ENCODE measurements at regions not wholly inside any gene's neighbourhood (a gene's known extent, or its start where the extent isn't known, plus 50 kb on each side); places are given as distances from the start of the nearest gene placed in this dataset.
"Not testable (repeated sequence)": the region's sequence is repeated elsewhere in the genome, so short reads cannot be mapped to it uniquely, and the experiment has no call there.

DNA sequence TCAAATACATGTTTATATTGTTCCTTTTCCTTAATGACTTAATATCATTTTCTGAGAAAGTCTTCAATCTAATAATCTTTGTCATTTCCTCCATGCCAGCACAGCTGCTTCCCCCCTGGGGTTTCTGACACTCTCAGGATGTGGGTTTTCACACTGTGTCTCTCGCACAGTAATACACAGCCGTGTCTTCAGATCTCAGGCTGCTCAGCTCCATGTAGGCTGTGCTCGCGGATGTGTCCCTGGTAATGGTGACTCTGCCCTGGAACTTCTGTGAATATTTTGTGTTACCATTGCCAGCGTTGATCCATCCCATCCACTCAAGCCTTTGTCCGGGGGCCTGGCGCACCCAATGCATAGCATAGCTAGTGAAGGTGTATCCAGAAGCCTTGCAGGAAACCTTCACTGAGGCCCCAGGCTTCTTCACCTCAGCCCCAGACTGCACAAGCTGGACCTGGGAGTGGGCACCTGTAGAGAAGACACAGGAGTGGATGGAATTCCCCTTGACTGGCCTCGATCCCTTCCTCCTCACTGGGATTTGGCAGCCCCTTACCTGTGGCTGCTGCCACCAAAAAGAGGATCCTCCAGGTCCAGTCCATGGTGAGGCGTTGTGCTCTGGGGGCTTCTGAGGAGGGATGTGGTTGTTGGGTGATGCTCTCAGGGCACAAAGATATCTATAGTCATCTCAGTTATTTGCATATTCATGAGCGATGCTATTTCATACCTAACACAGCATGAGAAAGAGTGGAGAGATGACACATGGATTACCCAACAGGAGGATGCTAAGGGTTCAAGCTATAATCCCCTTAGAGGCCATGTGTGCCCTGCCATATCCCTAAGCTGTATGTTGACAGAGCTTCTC lies 478.8 kb downstream of the TMEM121 start:
- not testable (repeated sequence) for H3K27me3 ChIP-seq (ENCODE audit: control insufficient read depth, insufficient read depth, low read length); H3K9ac ChIP-seq (ENCODE audit: low read depth, low read length); H3K27ac ChIP-seq (ENCODE audit: low read depth, low read length); H3K4me1 ChIP-seq (ENCODE audit: control insufficient read depth, insufficient read depth, low read length); H3K4me3 ChIP-seq (ENCODE audit: low read depth, low read length); H3K36me3 ChIP-seq (ENCODE audit: control insufficient read depth, insufficient read depth, low read length)
- peaks cover 62% of the 10 kb centered on the region for H3K9me3 ChIP-seq (ENCODE audit: control insufficient read depth, insufficient read depth, low read length)

DNA sequence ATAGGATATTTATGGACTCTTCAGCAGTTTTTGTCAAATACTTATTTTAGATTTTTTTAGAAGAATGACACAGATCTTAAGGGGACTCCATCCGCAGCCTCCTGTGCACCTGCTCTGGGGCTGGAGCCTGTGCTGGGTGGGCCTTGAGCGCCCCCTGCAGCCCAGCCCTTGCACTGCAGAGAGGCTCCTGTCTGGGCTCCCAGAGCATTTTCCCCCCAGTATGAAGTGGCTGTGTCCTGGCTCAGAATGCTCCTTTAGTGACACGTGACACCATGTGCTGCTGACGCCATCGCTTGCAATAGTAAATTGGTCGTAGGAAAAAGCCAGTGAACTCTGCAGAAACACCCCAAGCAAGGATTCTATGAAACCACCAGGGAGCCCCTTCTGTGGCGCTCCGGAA lies 479.7 kb downstream of the TMEM121 start:
- not testable (repeated sequence) for H3K9ac ChIP-seq (ENCODE audit: low read depth, low read length); H3K36me3 ChIP-seq (ENCODE audit: control insufficient read depth, insufficient read depth, low read length); H3K27ac ChIP-seq (ENCODE audit: low read depth, low read length); H3K4me3 ChIP-seq (ENCODE audit: low read depth, low read length); H3K4me1 ChIP-seq (ENCODE audit: control insufficient read depth, insufficient read depth, low read length); H3K27me3 ChIP-seq (ENCODE audit: control insufficient read depth, insufficient read depth, low read length)
- peaks cover 64% of the 10 kb centered on the region for H3K9me3 ChIP-seq (ENCODE audit: control insufficient read depth, insufficient read depth, low read length)

DNA sequence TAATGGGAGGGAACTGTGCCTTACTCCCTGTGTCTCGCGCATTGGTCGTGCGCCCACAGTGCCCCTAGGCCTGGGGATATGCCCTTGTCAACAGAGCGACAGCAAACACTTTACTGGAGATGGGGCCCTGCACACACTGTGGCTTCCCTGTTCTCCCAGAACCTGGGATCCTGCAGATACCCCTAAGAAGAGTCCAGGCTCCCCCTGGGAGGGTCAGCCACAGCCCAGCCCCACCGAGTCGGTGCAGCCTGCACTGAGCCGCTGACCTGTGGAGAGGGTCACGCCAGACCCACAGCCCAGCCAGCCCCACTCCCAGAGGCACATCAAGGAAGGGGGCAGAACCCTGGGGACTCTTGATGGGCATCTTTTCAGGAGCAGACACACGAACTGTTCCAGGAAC lies 480.3 kb downstream of the TMEM121 start:
- peaks cover 65% of the 10 kb centered on the region for H3K9me3 ChIP-seq (ENCODE audit: control insufficient read depth, insufficient read depth, low read length)
- H3K36me3 ChIP-seq (ENCODE audit: control insufficient read depth, insufficient read depth, low read length); H3K27ac ChIP-seq (ENCODE audit: low read depth, low read length); H3K9ac ChIP-seq (ENCODE audit: low read depth, low read length); H3K4me3 ChIP-seq (ENCODE audit: low read depth, low read length); H3K4me1 ChIP-seq (ENCODE audit: control insufficient read depth, insufficient read depth, low read length); H3K27me3 ChIP-seq (ENCODE audit: control insufficient read depth, insufficient read depth, low read length): not testable (repeated sequence)

DNA sequence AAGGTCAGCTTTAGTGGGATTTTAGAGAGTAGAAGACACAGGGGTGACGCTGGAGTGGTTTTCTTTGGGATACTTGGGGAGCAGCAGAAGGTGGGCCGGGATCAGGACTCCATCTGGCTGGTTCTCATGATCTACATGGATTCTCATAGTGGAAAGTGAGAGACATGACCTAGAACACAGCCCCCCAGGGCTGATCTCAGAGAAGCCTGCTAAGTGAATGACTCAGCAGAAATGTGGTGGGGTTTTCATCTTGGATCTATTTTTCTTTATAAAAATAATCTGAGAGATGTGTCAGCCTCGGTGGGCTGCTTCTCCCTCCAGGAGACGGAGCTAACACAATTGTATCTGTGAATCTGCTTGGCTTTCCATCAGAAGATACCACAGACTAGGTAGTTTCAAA lies 484.4 kb downstream of the TMEM121 start:
- H3K9ac ChIP-seq (ENCODE audit: low read depth, low read length), result no peak overlapping the region
- no peaks in the 10 kb centered on the region for H3K27me3 ChIP-seq (ENCODE audit: control insufficient read depth, insufficient read depth, low read length)
- H3K9me3 ChIP-seq (ENCODE audit: control insufficient read depth, insufficient read depth, low read length), result peaks cover 61% of the 10 kb centered on the region
- no peaks in the 10 kb centered on the region for H3K36me3 ChIP-seq (ENCODE audit: control insufficient read depth, insufficient read depth, low read length)
- H3K27ac ChIP-seq (ENCODE audit: low read depth, low read length), result no peak overlapping the region
- no peak overlapping the region for H3K4me3 ChIP-seq (ENCODE audit: low read depth, low read length)
- no peaks in the 10 kb centered on the region for H3K4me1 ChIP-seq (ENCODE audit: control insufficient read depth, insufficient read depth, low read length)

DNA sequence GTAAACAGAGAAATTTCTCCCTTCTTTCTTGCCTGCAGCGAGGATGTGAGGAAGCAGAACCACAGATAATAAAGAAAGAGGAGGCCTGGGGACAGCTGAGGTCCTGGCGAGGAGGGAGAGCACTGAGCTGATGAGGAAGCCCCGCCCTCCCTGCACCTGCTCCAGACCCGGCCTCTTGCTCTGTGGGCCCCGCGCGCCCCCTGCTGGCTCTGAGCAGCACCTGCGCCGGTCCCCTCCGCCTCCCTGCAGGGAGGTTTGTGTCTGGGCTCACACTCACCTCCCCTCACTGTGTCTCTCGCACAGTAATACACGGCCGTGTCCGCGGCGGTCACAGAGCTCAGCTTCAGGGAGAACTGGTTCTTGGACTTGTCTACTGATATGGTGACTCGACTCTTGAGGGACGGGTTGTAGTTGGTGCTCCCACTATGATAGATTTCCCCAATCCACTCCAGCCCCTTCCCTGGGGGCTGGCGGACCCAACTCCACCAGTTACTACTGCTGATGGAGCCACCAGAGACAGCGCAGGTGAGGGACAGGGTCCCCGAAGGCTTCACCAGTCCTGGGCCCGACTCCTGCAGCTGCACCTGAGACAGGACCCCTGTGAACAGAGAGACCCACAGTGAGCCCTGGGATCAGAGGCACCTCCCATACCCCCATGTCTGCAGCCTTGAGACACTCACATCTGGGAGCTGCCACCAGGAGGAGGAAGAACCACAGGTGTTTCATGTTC lies 485.4 kb downstream of the TMEM121 start:
- H3K27me3 ChIP-seq (ENCODE audit: control insufficient read depth, insufficient read depth, low read length); H3K4me1 ChIP-seq (ENCODE audit: control insufficient read depth, insufficient read depth, low read length); H3K4me3 ChIP-seq (ENCODE audit: low read depth, low read length); H3K9ac ChIP-seq (ENCODE audit: low read depth, low read length); H3K27ac ChIP-seq (ENCODE audit: low read depth, low read length); H3K36me3 ChIP-seq (ENCODE audit: control insufficient read depth, insufficient read depth, low read length): not testable (repeated sequence)
- peaks cover 70% of the 10 kb centered on the region for H3K9me3 ChIP-seq (ENCODE audit: control insufficient read depth, insufficient read depth, low read length)

DNA sequence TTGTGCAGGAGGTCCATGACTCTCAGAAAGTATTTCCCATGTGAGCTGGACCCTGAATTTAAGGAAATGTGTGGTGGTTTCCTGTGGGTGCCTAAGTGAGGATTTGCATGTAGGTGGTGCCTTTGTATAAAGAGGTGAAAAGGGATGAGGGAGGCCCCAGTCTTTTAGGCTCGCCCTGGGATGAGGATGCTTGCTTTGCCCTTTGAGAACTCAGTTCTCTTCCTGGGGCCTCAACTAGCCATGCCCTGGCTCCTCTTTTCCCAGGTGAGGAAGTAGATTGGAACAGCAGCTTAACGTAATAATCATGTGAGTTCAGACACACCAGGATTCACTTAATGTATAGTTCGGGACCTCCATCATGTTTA lies 486.0 kb downstream of the TMEM121 start:
- H3K36me3 ChIP-seq (ENCODE audit: control insufficient read depth, insufficient read depth, low read length); H3K27me3 ChIP-seq (ENCODE audit: control insufficient read depth, insufficient read depth, low read length); H3K27ac ChIP-seq (ENCODE audit: low read depth, low read length); H3K4me1 ChIP-seq (ENCODE audit: control insufficient read depth, insufficient read depth, low read length); H3K4me3 ChIP-seq (ENCODE audit: low read depth, low read length); H3K9ac ChIP-seq (ENCODE audit: low read depth, low read length): not testable (repeated sequence)
- H3K9me3 ChIP-seq (ENCODE audit: control insufficient read depth, insufficient read depth, low read length), result peaks cover 72% of the 10 kb centered on the region

DNA sequence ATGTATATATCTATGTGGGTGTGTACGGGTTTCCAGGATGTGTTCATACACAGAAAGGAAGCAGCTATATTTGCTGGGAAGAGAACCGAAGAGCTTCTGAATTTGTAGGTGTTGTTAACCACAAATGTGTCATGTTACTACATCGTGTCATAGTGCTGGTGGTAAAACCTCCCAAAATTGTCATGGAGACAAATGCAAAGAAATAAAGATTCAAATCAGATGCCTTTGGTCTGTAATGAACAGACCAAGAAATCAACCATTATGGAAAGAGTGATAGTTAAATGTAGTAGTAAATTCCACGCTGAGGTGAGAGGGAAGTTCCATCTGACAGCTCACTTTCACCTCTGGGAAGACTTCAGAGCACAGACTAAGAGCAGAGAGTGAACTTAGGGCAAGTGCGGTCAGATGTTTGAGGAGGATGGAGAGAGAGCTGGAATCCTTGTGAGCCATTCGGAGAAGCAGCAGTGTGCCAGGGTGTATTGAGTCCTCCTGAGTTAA lies 487.5 kb downstream of the TMEM121 start:
- H3K4me1 ChIP-seq (ENCODE audit: control insufficient read depth, insufficient read depth, low read length), result no peaks in the 10 kb centered on the region

DNA sequence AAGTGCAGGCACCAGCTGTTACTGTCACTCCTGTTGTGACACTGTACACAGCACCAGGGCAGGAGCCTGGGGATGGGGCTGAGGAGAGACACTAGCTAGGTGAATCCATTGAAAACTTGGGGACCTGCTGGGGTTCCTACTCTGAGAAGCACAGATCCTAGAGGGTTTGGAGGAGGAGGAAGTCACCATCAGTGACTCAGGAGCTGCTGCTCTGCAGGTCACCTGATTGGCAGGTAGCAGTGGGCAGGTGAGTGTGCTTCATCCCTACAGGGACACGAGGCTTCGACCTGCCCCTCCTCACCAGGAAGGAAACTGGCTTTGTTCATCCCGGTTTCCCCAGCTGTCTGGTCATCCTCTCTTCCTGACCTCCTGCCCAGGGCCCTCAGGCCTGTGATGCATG lies 491.6 kb downstream of the TMEM121 start:
- H3K4me1 ChIP-seq (ENCODE audit: control insufficient read depth, insufficient read depth, low read length); H3K36me3 ChIP-seq (ENCODE audit: control insufficient read depth, insufficient read depth, low read length); H3K4me3 ChIP-seq (ENCODE audit: low read depth, low read length); H3K27ac ChIP-seq (ENCODE audit: low read depth, low read length); H3K27me3 ChIP-seq (ENCODE audit: control insufficient read depth, insufficient read depth, low read length); H3K9ac ChIP-seq (ENCODE audit: low read depth, low read length): not testable (repeated sequence)
- peaks cover 43% of the 10 kb centered on the region for H3K9me3 ChIP-seq (ENCODE audit: control insufficient read depth, insufficient read depth, low read length)

More for the DNA sequence above, 487.5 kb downstream of the TMEM121 start:
- no peak overlapping the region for H3K27ac ChIP-seq (ENCODE audit: low read depth, low read length)
- H3K27me3 ChIP-seq (ENCODE audit: control insufficient read depth, insufficient read depth, low read length), result no peaks in the 10 kb centered on the region
- no peak overlapping the region for H3K9ac ChIP-seq (ENCODE audit: low read depth, low read length)
- H3K4me3 ChIP-seq (ENCODE audit: low read depth, low read length), result no peak overlapping the region
- peaks cover 65% of the 10 kb centered on the region for H3K9me3 ChIP-seq (ENCODE audit: control insufficient read depth, insufficient read depth, low read length)
- H3K36me3 ChIP-seq (ENCODE audit: control insufficient read depth, insufficient read depth, low read length), result no peaks in the 10 kb centered on the region

DNA sequence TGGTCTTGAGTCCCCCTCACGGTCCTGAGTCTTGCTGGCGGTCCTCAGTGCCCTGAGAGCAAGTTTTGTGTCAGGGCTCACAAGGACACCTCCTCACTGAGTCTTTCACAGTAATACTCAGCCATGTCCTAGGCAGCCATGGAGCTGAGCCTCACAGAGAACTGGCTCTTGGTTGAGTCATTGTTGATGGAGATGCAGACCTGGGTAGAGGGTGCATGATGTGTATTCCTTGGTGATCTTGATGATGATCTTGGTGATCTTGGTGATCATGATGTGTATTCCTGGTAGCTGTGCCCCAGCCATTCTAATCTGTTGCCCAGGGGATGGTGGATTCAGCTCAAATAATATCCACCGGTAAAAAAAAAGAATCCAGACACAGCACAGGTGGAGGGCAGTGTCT lies 495.4 kb downstream of the TMEM121 start:
- Histone ChIP-seq H3K36me3 (ENCODE audit: control insufficient read depth, insufficient read depth, low read length) (no peaks in the 10 kb centered on the region), H3K4me1 (ENCODE audit: control insufficient read depth, insufficient read depth, low read length) (no peaks in the 10 kb centered on the region), H3K27me3 (ENCODE audit: control insufficient read depth, insufficient read depth, low read length) (no peaks in the 10 kb centered on the region), H3K9ac (ENCODE audit: low read depth, low read length) (no peak overlapping the region), H3K4me3 (ENCODE audit: low read depth, low read length) (no peak overlapping the region), H3K27ac (ENCODE audit: low read depth, low read length) (no peak overlapping the region), H3K9me3 (ENCODE audit: control insufficient read depth, insufficient read depth, low read length) (peaks cover 36% of the 10 kb centered on the region)

DNA sequence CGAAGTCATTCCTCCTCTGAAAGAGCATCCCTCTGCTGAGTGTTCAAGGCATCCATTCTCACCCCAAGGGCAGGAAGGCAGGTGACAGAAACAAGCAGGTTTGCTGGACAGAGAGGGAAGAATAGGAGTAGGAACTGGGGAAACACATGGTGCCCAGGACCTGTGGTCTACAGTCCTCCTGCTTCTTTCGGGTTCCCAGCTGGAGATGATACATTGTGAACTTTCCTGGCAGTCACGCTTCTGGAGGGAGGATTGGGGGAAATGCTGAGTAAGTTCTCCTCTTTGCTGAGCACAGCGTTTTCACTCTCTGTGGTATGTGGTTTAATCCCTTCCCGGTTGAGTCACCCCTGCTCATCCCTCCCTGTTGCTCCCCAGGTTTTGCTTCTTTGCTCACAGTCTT lies 496.3 kb downstream of the TMEM121 start:
- H3K27ac ChIP-seq (ENCODE audit: low read depth, low read length); H3K9ac ChIP-seq (ENCODE audit: low read depth, low read length); H3K4me3 ChIP-seq (ENCODE audit: low read depth, low read length); H3K4me1 ChIP-seq (ENCODE audit: control insufficient read depth, insufficient read depth, low read length); H3K27me3 ChIP-seq (ENCODE audit: control insufficient read depth, insufficient read depth, low read length); H3K36me3 ChIP-seq (ENCODE audit: control insufficient read depth, insufficient read depth, low read length): not testable (repeated sequence)
- H3K9me3 ChIP-seq (ENCODE audit: control insufficient read depth, insufficient read depth, low read length), result peaks cover 30% of the 10 kb centered on the region

DNA sequence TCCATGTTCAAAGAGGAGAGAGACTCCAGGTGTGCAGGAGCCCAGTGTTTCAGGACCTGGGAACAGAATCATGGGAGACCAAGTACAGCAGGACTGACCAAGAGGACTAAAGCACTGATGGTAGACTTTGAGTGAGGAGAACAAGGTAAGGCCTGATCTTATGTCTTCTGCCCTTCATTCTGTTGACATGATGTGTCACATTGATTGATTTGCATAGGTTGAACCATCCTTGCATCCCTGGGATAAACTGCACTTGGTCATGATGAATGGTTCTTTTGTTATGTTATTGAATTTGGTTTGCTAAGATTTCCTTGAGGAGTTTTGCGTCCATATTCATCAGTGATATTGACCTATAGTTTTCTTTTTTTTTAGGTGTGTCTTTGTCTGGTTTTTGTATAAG lies 497.0 kb downstream of the TMEM121 start:
- Histone ChIP-seq H3K9ac (ENCODE audit: low read depth, low read length) (no peak overlapping the region), H3K4me1 (ENCODE audit: control insufficient read depth, insufficient read depth, low read length) (no peaks in the 10 kb centered on the region), H3K4me3 (ENCODE audit: low read depth, low read length) (no peak overlapping the region), H3K9me3 (ENCODE audit: control insufficient read depth, insufficient read depth, low read length) (peaks cover 29% of the 10 kb centered on the region), H3K27ac (ENCODE audit: low read depth, low read length) (no peak overlapping the region), H3K36me3 (ENCODE audit: control insufficient read depth, insufficient read depth, low read length) (no peaks in the 10 kb centered on the region), H3K27me3 (ENCODE audit: control insufficient read depth, insufficient read depth, low read length) (no peaks in the 10 kb centered on the region)
